SW480 (cell line): ENCODE measurements at regions not wholly inside any gene's neighbourhood (a gene's known extent, or its start where the extent isn't known, plus 50 kb on each side); places are given as distances from the start of the nearest gene placed in this dataset.

Experiments
- DNase-seq: peaks from one replicate; pipeline ENCODE4 v3.0.0-alpha.2; 2016; ENCODE audit warnings: low spot score

GRCh38 chr11:32204751-32205150, 113.9 kb downstream of the RCN1 start:
- no peak for DNase-seq

DNA sequence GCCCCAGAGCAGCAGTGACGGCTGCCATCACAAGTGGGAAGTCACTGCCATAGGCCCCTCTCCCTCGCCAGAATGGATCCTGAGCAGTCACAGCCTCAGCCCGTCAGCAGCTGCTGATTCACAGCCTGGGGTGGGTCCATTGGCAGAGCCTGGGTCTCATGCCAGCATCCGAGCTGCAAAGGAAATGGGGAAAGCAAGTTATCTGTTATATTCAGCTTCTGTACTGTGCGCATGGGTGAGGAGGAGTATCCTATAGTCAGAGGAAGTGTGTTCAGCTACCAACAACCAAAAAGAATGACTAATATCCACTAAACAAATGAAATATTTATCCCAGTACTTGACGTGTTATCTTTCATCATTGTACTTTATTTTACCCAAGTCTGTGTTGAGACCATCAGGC, 119.7 kb downstream of the RCN1 start:
- DNase-seq: no peak

DNA sequence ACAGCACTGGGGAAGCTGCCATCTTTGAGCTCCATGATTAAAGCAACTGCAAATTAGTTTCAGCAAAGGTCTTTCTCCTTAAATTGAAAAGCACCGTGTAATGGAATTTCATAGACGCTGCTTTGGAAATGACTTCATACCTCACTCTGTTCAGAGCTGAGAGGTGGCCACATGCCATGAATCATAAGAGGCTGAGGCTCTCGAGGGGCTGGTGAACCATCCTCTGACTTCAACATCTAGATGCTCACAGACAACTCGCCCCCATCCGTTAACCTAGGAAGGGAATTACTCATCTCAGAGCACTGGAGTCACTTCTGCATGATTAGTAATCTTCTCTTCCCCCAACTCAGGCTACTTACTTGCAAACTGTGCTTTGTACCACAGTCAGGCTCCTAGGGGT, 122.3 kb downstream of the RCN1 start:
- no peak for DNase-seq

GRCh38 chr11:32215157-32215556, 124.3 kb downstream of the RCN1 start:
- no peak for DNase-seq

DNA sequence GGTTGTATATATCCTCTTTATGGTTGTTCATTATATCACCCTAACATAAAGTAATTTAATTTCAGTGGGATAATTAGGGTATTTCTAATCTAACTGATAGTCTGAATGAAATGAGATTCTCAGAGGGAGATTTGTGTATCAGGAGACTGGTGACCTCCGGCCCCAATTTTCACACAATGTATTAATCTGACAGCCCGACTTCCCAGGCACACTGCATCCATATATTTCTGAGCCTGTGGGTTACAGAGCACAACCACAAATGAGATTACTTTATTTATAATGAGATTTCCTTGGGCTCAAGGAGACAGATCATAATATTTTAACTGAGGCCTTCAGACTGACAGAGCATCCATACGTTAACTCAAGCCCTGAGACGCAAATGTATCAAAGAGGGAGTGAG, 125.9 kb downstream of the RCN1 start:
- DNase-seq: no peak

- DNase-seq: no peak
Observed at GRCh38 chr11:32219320-32219719, 128.4 kb downstream of the RCN1 start.

- DNase-seq: no peak
Observed at GRCh38 chr11:32221476-32222032, 130.7 kb downstream of the RCN1 start.

GRCh38 chr11:32224580-32224979, 133.7 kb downstream of the RCN1 start:
- no peak for DNase-seq

GRCh38 chr11:32225571-32226285, 134.9 kb downstream of the RCN1 start:
- no peak for DNase-seq

GRCh38 chr11:32226480-32226879, 135.6 kb downstream of the RCN1 start:
- DNase-seq: no peak

DNA sequence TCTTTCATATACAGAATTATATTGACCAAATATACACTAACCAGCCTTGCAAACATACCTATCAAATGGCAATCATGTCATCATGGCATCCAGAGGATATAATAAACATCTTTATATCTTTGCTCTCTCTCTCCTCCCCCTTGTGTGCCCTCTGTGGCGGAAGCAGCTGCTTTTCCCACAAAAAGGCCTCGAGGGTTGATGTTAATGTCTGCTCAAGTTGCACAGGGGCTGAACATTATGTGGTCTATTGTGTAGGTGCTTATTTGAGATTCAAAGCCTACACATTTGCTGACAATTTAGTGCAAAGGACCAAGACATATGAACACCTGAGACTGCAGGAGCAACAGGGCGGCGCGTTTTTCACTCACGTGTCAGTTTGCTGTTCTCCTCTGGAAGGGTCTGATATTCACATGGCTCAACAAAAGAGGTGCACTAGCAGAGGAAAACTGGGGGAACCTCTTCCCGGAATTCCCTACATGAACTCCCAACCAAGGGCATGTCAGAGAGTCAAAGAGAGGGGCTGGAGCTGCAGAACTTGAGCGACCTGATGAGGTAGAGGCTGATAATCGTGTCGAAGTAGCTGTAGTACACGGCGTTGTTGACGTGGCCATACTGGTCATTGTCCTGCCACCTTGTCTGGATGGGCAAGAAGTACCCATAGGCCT, 138.8 kb downstream of the RCN1 start:
- no peak for DNase-seq

GRCh38 chr11:32231909-32232493, 141.1 kb downstream of the RCN1 start:
- DNase-seq: peak; percentile 38

- no peak for DNase-seq
Observed at GRCh38 chr11:32232516-32232915, 141.6 kb downstream of the RCN1 start.

GRCh38 chr11:32233276-32233675, 142.4 kb downstream of the RCN1 start:
- no peak for DNase-seq

GRCh38 chr11:32233928-32234327, 143.1 kb downstream of the RCN1 start:
- no peak for DNase-seq

DNA sequence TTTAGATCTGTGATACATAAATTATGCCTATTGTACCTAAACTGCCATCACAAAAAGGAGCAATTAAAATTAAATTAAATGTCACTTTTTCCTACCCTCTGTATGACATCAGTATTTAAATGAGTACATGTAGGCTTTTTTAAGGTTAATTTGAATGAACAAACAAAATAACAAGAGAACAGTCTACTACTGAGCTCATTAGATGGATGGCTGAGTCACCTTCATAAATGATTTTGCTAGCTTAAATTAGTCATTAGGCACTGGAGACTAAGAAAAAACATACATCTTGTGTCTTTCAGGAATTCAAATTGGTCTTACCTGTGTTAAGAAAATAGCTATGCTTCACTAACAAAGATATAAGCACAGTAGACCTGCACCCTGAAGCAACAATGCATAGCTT, 153.6 kb downstream of the RCN1 start:
- no peak for DNase-seq

DNA sequence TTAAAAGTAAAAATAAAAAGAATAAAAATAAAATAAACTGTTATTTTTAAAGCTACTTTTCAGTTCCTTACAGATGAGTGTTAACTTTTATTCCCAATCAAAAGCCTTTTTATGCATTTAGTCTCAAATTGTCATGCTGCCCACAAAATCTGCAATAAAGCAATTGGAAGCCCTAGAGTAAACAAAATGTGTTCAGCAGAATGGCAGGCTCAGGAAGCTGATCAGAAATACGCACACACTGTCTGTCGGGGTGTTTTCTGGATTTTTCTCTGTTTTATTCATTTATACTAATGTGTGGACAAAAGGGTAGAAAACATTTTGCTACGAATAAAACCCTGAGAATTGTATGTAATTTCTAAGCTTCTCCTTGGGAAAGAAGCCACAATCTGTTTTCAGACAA, 162.8 kb downstream of the RCN1 start:
- DNase-seq: no peak

DNA sequence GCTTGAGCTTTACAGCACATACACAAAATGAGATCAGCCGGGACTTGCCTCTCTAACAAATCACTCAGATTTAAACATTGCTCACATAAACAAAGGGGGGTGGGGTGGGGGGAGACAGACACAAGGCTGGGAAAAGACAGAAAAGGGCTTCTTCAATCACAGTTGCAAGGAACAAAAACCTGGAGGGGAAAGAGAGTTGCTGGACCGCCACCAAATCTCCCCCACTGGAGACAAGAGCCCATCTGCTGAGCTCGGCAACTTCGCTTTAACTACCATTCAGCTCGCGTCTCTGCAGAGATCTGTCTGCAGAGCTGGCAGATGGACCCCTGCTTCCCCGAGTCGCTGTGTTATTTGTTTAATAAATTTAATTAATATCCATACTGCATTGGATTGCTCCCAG, 165.0 kb downstream of the RCN1 start:
- no peak for DNase-seq

DNA sequence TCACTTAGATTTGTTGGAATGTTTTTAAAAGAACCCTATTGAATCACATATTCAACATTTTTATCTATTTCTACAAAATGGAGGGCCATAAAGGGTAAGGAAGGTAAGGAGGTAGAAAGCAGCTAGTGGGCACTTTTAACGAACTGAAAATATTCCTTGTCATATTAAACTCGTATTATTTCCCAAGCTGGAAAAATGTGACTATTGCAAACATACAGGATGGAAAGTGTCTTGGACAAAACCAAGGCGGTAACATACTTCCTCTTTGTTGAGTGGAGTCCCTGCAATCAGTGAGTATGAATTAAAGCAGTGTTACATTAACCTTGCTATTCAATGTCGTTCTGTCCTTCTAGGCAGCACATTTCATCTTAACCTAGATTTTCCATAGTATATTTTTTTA, 165.6 kb downstream of the RCN1 start:
- DNase-seq: no peak

GRCh38 chr11:32259641-32260081, 168.8 kb downstream of the RCN1 start:
- no peak for DNase-seq

DNA sequence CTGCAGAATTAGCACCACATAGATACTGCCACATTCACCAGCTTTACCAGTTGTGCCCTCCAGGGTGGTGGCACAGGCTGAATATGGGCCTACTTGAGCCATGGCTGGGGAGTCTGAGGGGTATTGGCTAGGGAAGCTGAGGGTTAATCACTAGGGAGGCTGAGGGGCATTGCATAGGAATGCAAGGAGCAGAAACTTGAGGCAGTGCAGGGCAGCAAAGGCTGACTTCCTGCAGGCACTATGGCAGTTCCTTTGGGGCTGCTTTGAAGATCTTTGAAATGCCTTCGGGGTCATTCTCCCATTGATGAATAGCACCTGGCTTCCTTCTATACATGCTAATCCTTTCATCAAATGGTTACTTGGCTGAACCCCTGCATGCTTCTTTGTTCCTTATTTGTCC, 171.5 kb downstream of the RCN1 start:
- DNase-seq: no peak

DNA sequence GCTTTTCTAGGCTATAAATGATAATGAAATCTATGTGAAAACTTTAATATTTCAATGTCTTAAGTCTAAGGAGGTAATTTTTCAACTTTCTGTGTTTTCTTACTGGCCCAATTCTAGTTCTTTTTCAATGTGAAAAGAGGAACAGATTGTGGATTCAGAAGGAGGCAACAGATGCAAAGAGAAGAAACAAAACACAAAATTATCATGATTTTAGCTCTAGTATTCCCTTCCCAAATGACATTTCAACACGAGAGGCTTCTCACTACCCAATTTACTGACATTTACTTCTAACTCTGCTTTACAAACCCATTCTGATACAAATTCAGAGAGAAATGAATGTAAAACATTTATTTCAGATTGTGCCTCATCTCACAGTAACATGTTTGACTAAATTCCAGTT, 169.4 kb downstream of the WT1 start:
- no peak for DNase-seq

DNA sequence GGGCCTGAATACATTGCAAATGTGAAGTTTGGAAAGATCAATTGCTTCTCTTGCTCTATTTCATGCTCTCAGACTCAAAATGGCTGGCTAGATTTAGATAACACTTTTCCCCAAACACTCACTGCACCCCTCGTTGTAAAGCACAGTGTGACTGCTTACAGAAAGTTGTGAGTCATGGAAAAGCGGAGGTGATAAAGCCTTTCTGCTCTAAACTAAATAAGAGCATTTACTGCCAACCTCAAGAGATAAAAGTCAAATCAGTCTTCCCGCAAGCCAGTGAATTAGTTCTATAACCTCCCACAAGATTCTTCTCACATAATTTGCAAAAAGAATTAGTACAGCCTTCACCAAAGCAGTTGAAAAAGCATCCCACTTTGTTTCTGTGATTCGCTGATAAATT, 168.7 kb downstream of the WT1 start:
- DNase-seq: no peak
